KG1 (cell line): ENCODE measurements at regions not wholly inside any gene's neighbourhood (a gene's known extent, or its start where the extent isn't known, plus 50 kb on each side); places are given as distances from the start of the nearest gene placed in this dataset.

ENCODE experiments used
- DNase-seq: peaks from one replicate; lab custom pipeline; 2025; lab: John Stamatoyannopoulos, UW

DNA sequence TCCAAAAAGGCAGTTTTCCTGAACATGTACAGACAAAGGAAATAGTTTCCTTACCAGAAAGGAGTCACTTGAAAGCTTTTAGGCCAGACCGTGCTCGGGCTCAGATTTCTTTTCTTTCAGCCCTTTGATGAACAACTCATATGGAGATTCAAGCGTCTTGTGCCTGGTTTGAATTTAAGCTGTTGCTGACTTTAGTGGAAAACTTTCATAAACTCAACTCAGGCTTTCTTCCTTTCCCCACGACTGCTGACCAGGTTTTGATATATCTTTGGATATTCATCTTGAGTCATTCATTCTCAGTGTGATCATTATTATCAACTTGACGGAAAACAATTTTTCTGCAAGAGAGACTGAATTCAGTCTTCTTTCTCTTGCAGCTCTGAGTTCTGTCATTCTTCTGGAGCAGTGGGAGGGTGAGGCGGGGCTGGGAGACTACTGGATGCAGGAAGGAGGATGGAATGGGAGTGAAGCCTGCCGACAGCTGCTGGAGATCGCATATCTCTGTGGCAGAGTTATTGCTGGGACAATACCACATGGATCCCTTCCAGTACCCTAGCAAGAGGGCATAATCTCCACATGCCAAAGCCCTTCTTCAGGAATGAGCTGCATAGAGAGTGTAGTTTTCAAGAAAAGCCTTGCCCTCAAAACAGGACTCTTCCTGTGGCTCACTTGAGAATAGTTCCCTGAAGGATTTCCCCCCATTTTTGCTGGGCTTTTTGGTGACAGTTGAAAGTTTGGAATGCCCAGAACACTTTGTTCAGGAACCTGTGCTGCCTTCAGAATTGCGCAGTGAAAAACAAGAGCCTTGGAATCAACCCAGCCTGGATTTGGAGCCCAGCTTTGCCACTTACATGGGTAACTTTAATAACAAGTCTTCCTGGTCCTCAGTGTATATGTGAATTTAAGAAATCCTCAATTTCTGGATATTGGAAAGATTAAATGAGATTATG, 364.4 kb downstream of the ZNF521 start:
- DNase-seq: no peak

DNA sequence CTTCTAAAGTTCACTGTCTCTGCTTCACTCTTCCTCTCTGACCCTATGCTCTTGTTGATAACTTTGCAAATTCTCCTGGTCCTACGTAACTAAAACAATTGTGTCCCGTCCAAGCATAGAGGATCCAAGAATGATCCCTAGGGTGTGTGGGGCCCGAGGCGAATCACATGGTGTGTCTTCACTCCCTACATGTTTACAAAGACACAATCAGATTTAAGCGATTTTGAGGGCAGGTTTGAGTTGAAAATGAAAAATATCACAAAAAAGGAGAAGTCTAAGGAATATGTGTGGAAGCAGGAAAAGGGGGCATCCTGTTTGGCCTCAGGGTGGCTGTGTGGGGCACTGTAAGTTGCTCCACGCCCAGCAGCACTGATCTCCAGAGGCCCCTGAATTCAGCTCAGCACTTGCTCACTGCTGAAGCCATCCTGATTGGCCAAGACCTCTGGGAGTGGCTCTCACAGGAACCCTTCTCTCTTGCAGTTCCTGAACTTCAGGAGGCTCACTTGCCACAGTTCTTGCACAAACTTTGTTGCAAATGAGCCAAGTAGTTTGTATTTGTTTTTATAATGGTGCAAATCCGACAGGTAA, 363.6 kb downstream of the ZNF521 start:
- no peak for DNase-seq

DNA sequence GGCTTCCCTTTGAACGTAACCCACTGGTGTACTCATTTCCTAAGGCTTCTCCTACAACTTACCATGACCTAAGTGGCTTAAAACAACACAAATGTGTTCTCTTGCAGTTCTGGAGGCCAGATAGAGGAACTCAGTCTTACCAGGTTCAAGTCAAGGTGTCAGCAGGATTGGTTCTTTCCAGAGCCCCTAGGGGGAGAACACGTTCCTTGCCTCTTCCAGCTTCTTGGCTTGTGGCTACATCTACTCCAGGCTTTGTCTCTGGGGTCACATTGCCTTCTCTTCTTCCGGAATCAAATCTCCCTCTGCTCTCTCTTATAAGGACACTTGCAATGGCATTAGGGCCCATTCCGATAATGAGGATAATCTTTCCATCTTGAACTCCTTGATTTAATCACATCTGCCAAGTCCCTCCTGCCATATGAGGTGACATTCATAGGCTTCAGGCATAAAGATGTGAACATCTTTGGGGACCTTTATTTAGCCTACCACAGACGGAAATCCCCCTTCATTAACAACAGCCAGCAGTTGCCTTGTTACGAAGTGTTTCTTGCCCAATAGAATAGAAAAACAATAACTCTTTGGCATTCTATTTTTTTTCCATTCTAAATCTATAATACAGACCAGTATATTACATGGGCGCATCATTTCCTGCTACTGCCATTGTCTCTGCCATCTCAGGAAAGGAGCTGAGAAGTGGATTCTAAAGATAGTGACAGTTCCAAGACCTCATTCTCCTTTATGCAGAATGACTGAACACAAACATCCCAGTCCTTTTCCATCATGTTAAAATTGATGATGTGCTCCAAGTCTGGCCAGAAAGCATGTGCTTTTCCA, 362.0 kb downstream of the ZNF521 start:
- no peak for DNase-seq

DNA sequence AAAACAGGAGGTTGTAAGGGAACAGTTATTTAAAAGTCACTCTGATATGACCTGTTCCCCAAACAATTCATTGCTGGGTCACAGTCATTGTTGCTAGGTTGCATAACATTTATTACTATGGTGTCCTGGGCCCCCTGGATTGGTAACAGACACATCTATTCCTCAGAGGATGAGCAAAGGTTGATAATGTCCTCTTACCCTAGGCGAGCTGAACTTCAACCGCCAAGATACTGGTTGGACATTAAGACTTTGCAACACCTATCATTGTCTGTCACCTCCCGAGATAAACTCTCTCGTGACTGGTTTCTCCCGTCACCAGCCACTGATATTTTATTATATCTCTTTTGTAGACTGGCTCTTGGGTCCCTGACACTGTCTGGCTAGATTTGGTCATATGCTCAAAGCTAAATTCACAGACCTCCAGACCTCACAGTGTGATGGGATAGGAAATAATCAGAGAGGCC, 361.3 kb downstream of the ZNF521 start:
- no peak for DNase-seq

DNA sequence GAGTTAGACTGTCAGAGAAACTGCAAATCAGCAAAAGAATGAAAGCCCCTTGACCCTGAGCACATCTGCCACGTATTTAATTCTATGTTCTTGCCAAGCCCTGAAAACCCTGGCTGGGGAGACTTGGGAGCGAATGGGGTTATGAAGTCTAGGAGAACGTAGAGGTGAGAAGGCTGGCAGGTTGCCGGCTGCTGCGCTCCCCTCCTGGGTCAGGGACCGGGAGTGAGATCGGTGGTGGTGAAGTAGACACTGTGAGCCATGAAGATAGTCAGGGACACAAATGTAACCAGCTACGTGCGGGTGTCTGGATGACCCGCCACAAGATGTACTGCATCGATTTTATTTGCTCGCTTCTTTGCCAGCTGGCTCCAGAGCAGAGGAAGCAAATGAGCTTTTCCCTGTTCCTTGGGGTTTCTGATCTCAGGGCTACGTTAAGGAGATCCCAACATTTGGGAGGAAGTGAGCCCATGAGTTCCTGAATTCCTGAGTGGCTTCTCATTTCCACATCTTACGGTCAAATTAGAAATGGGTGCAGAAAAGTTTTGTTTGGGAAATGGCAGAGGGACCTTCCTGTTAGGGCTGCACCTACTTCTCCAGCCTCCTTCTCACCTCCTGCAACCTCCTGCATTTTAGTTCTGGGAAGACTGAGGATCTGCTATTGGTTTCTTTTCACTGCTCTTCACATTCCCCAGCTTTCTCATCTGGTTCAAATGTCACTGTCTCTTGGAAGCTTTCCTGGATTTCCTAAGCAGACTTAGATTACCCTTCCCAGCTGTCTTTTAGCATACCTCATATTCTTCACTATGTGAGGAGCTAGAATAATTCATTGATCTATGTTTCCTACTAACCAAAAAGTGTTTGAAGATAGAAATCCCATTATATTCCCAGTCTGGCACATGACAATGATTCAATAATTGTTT, 360.6 kb downstream of the ZNF521 start:
- DNase-seq: no peak

DNA sequence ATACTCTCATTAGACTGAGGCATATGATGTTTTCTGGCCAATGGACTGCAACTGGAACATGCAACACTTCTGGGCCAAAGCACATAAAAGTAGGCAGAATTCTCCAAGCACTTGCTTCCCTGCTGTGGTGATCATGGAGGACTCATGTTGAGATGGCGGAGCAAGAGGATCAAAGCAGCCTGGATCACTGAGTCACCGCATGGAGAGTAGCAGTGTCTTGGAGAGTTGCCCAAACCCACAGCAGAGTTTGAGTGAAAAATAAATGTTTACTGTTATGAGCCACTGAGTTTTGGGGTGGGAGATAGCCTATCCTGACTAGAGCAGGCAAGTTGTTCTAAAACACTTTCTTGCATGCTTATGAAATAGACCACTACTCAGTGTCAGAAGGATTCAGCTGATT, 359.5 kb downstream of the ZNF521 start:
- DNase-seq: no peak

DNA sequence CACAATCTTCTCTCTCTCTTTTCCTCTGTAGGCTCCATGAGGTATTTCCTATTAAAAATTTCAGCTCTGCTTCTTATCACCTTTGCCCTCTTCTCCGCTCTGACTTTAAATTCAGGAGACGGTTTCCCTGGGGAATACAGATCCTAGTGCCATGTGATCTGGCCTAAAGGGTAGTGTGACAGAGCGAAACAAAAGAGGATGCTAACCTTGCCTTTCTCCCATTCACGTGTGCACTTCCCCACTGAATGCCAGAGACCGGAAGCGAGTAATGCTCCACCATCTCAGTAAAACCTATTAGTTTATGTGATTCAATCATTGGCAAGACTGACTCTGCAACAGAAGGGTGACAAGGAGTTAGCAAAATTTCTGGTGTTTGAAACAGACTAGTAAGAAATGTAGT, 358.3 kb downstream of the ZNF521 start:
- DNase-seq: no peak

DNA sequence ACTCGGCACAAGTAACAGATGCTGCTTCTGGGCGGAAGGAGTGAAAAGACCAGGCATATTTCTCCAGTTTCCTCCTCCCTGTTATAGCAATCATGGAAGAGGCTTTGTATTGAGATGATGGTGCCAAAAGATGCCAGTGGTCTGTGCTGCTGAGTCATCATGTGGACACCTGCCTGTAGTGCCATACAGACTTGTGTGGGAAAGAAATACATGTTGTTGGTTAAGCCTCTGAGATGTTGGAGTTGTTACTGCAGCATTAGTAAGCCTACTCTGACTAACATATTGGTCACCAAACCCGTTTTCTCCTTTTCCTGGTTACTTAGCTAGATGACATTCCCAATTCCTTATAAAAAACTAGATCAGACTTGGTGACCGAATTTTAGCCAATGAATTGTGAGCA, 356.9 kb downstream of the ZNF521 start:
- DNase-seq: no peak

DNA sequence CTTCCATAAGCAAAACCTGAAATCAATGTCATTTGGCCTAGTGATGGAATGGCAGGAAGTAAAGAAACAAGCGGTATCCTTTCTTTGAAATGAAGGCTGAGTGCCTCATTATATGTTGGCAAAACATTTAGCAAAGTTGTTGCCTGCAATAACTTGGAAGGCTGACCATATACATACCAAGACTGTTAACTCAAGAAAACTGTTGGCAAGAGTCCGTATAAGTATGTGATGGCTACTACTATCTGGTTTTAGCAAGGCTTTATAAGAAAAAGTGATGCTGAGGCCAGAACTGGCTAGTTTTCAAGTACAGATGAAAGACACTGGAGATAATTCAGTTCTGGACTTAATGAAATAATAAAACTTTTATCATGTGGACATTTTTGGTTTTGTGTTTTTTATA, 356.2 kb downstream of the ZNF521 start:
- DNase-seq: no peak

DNA sequence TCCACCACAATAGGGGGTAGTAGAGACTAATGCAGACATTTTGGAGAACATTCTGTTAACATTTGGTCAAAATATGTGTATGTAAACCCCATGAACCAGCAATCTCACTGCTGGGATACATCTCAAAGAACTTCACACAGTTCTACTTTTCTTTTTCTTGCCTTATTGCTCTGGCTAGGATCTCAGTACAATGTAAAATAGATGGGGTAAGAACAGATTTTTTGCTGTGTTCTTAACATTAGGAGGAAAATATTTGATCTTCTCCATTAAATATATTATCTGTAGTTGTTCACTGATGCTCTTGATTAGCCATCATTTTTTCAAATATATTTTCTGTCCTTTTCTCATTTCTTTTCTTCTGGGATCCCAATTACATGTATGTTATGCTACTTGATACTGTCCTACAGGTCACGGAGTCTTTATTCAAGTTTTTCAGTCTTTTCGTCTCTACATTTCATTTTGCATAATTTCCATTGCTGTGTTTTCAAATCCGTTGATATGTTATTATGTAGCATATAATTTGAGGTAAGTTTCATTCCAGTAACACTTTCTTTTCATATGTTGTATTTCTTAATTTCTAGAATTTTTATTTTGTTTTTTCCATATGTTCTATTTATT, 352.2 kb downstream of the ZNF521 start:
- DNase-seq: no peak

DNA sequence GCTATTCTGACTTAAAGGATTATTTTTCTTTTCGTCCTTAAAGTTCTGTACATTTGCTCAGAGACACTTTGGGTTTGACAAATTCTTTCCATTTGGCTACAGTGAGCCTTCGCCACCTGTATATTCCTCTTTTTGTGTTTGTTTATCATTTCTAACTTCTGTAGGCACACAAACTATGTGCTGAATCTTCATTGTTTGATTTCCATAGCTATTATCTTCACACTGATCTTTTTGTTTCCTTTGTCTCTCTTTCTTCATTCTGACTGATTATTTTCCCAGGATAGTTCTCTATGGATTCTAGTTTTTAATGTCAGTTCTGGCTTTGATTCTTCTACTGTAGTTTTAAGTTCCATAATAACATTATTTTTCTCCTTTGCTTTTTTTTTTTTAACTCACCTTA, 350.2 kb downstream of the ZNF521 start:
- DNase-seq: no peak

DNA sequence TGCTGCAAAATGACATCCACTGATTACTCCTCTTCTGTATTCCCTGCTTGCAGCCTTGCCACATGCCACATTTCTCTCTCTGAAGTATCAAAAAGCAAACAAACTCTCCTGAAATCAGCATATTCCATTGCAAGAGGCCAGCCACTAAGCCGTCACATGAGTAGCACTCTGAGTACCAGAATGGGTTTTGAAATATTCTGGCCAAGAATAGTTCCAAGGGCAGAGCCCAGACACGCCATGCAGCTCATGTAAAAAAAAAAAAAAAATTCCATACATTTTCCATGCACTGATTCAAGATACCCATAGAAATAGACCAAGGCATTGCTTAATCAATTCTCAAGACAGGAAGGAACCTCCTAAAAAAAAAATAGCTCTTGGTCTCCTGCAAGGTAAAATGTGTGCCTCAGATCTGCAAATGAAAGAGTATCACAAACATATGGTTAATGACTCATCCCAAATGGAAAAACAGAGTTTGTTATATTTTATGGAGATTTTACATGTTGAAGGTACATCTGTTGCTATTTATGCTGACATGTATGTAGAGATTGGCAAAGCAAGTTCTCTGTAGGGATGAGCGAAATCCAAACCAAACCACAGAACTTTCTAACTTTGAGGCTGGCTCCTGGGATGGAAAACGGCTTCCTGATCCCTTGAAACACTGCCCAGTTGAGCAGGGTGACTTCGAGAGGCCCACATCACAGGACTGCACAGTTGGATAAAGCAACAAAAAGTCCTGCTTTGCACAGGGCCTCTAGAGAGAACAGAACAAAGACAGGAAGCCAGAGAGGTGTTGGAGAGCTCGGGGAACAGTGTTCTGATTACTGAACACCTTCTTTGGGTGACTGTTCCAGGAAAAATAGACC, 346.2 kb downstream of the ZNF521 start:
- DNase-seq: no peak

DNA sequence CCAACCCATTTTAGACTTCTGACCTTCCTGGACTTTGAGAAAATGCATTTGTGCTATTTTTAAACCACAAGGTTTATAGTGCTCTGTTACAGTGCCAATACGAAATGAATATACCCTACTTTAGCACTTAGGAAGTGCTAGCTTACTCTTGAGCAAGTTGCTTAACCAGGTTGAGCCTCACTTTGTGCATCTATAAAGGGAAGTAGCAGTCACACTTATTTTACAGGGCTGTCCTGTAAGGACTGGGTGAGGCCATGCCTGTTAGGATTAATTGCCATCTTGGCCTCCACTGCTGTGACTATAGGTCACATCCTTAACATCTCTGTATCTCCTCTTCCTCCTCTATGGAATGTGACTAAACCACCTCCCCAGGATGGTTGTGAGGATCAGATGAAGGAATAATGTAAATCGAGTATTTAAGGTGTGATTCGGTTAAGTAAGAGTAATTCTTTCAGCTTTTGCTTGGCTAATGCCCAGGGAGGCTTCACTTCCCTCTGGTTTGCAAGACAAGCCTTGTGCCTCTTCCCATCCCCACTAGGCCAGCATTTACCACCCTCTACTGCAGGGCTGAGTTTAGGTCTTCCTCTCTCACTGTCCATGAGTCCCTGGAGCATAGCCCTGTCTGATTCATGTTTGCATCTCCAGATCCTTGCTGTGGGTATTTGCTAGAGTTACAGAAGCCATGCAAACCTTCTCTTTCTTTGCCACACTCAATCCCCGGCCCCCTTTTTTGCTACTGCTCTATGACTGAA, 341.2 kb downstream of the ZNF521 start:
- DNase-seq: no peak
